ENCODE measurements at regions not wholly inside any gene's neighbourhood (a gene's known extent, or its start where the extent isn't known, plus 50 kb on each side); places are given as distances from the start of the nearest gene placed in this dataset.

- TF ChIP-seq, protein P1, sequence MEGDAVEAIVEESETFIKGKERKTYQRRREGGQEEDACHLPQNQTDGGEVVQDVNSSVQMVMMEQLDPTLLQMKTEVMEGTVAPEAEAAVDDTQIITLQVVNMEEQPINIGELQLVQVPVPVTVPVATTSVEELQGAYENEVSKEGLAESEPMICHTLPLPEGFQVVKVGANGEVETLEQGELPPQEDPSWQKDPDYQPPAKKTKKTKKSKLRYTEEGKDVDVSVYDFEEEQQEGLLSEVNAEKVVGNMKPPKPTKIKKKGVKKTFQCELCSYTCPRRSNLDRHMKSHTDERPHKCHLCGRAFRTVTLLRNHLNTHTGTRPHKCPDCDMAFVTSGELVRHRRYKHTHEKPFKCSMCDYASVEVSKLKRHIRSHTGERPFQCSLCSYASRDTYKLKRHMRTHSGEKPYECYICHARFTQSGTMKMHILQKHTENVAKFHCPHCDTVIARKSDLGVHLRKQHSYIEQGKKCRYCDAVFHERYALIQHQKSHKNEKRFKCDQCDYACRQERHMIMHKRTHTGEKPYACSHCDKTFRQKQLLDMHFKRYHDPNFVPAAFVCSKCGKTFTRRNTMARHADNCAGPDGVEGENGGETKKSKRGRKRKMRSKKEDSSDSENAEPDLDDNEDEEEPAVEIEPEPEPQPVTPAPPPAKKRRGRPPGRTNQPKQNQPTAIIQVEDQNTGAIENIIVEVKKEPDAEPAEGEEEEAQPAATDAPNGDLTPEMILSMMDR (IDR thresholded peaks at IDR 0.05), result no peak
- no peak for TF ChIP-seq EP300 (IDR thresholded peaks at IDR 0.05)
Observed at GRCh38 chr2:128597121-128597762, 278.6 kb upstream of the HS6ST1 start.
